ENCODE measurements at regions not wholly inside any gene's neighbourhood (a gene's known extent, or its start where the extent isn't known, plus 50 kb on each side); places are given as distances from the start of the nearest gene placed in this dataset.

GRCh38 chr1:80047791-80048190 is 1041.3 kb upstream of the ADGRL4 start:
- Histone ChIP-seq H3K14ac (ENCODE audit: insufficient read length) (no peak overlapping the region), H4K5ac (ENCODE audit: insufficient read length, low read depth, low read length) (no peak overlapping the region), H2AK5ac (ENCODE audit: low read depth, low read length) (no peak overlapping the region), H3K4ac (replicated peaks; ENCODE audit: insufficient read length, low read depth, low read length) (no peak overlapping the region), H3K79me2 (ENCODE audit: control insufficient read depth in 1 of 2, insufficient read depth in 2 of 2, low read length in 2 of 2) (no peaks in the 10 kb centered on the region), H3K4me2 (ENCODE audit: insufficient read depth in 1 of 2, low read depth in 2 of 2, low read length in 2 of 2) (no peak overlapping the region), H3K23ac (ENCODE audit: insufficient read length) (no peak overlapping the region), H2BK12ac (ENCODE audit: low read depth, low read length) (no peak overlapping the region), H2BK20ac (ENCODE audit: low read length) (no peak overlapping the region), H3K9ac (replicated peaks in 1 of 4; ENCODE audit: extremely low read depth in 1 of 4, low read depth in 3 of 4, low read length in 3 of 4) (no peak overlapping the region), H3K4me1 (replicated peaks in 1 of 4; ENCODE audit: control insufficient read depth in 3 of 4, insufficient read depth in 4 of 4, low read length in 3 of 4) (no peaks in the 10 kb centered on the region), H3K56ac (replicated peaks; ENCODE audit: insufficient read length, low read depth, low read length) (no peak overlapping the region), H3K36me3 (ENCODE audit: control insufficient read depth in 2 of 4, insufficient read depth in 4 of 4, low read length in 3 of 4) (no peaks in the 10 kb centered on the region), H2AFZ (ENCODE audit: low read length) (no peak overlapping the region), H2BK120ac (replicated peaks; ENCODE audit: low read depth, low read length) (no peak overlapping the region), H3K23me2 (ENCODE audit: low read depth, low read length) (no peaks in the 10 kb centered on the region), H2BK15ac (ENCODE audit: low read length) (no peak overlapping the region), H2BK5ac (ENCODE audit: low read depth, low read length) (no peak overlapping the region), H4K8ac (ENCODE audit: extremely low read depth, insufficient read depth, low read length) (no peak overlapping the region), H3K18ac (ENCODE audit: extremely low read depth, low read length) (no peak overlapping the region), H4K20me1 (replicated peaks in 1 of 2; ENCODE audit: control insufficient read depth in 1 of 2, insufficient read depth in 2 of 2, low read length in 2 of 2) (no peaks in the 10 kb centered on the region), H3K27ac (ENCODE audit: low read depth, low read length) (no peak overlapping the region), H3K4me3 (ENCODE audit: extremely low read depth in 1 of 4, insufficient read depth in 2 of 4, low read depth in 3 of 4, low read length in 4 of 4) (no peak overlapping the region), H3K79me1 (ENCODE audit: low read depth, low read length) (no peaks in the 10 kb centered on the region), H4K91ac (replicated peaks; ENCODE audit: insufficient read length, low read length) (no peak overlapping the region), H3K27me3 (replicated peaks in 1 of 4; ENCODE audit: control insufficient read depth in 3 of 4, extremely low read depth in 1 of 4, insufficient read depth in 3 of 4, low read length in 3 of 4) (no peaks in the 10 kb centered on the region), H3K9me3 (ENCODE audit: insufficient read depth in 2 of 2, low read depth in 1 of 2, low read length in 1 of 2) (no peaks in the 10 kb centered on the region)
- WGBS, 2 experiments (ENCODE audit: extremely low coverage in 1 of 2, insufficient coverage in 1 of 2, insufficient read length in 1 of 2, insufficient replicate concordance in 2 of 2, low coverage in 1 of 2, low lambda C conversion rate in 2 of 2, missing lambda C conversion rate in 1 of 2): 92% methylated on average over 2 of the region's 2 CpGs; no CpG with 5 or more reads in 1 of the 2 experiments
- TF ChIP-seq SP2 (IDR thresholded peaks at IDR 0.05; ENCODE audit: low read length): no peak
- TF ChIP-seq RXRA (IDR thresholded peaks at IDR 0.05; ENCODE audit: insufficient read depth, low read depth, low read length): no peak
- TF ChIP-seq SIX5 (IDR thresholded peaks at IDR 0.05; ENCODE audit: low read depth, low read length): no peak
- TF ChIP-seq CBX8 (IDR thresholded peaks at IDR 0.05; ENCODE audit: borderline replicate concordance, low read depth, low read length): no peak
- ChIA-PET POLR2A (ENCODE audit: partially characterized antibody) (no interaction called here), CTCF (ENCODE audit: partially characterized antibody) (no interaction called here)
- DNase-seq (ENCODE audit: low read depth in 1 of 2, low spot score in 2 of 2) (no peak), FAIRE-seq (no peak)

Data from H1 (cell line).